ENCODE measurements at regions not wholly inside any gene's neighbourhood (a gene's known extent, or its start where the extent isn't known, plus 50 kb on each side); places are given as distances from the start of the nearest gene placed in this dataset.

- DNase-seq (ENCODE audit: low read depth, low spot score) (no peak), ATAC-seq (no peak)
- Histone ChIP-seq H3K4me1 (ENCODE audit: control insufficient read depth in 1 of 2, insufficient read depth in 2 of 2, low read length in 2 of 2) (no peaks in the 10 kb centered on the region), H3K9me2 (ENCODE audit: insufficient read depth) (no peaks in the 10 kb centered on the region), H3K27me3 (ENCODE audit: insufficient read depth, low read length) (no peaks in the 10 kb centered on the region), H2AFZ (ENCODE audit: low read depth, low read length, poor library complexity, severe bottlenecking) (no peak overlapping the region), H3K36me3 (ENCODE audit: control insufficient read depth in 1 of 2, insufficient read depth in 2 of 2, low read length in 2 of 2) (no peaks in the 10 kb centered on the region), H3K9me3 (ENCODE audit: control insufficient read depth in 1 of 2, insufficient read depth in 1 of 2, low read depth in 1 of 2, low read length in 2 of 2) (no peaks in the 10 kb centered on the region), H3K4me3 (replicated peaks in 1 of 2; ENCODE audit: low read depth in 1 of 2, low read length in 2 of 2) (no peak overlapping the region), H3K79me2 (ENCODE audit: insufficient read depth, low read length) (no peaks in the 10 kb centered on the region), H3K4me2 (ENCODE audit: low read length) (no peak overlapping the region), H3K27ac (ENCODE audit: low read depth, low read length) (no peak overlapping the region), H4K20me1 (ENCODE audit: insufficient read depth) (no peaks in the 10 kb centered on the region), H3K9ac (ENCODE audit: low read length) (no peak overlapping the region)
- CTCF ChIA-PET = no interaction called here
- intact Hi-C loops (cut with micrococcal nuclease) = no loop called here
- TF ChIP-seq CTCF (IDR thresholded peaks at IDR 0.05 in 2 of 3, conservative IDR thresholded peaks at IDR 0.05 in 1 of 3; ENCODE audit: borderline replicate concordance in 1 of 3, insufficient read depth in 1 of 3, low read depth in 2 of 3, low read length in 2 of 3) (no peak), REST (IDR thresholded peaks at IDR 0.05; ENCODE audit: low read depth) (no peak), TCF7L2 (IDR thresholded peaks at IDR 0.05; ENCODE audit: borderline replicate concordance, extremely low read depth, insufficient read depth, insufficient read length) (no peak), CBX3 (IDR thresholded peaks at IDR 0.05; ENCODE audit: low read depth) (no peak), CEBPB (IDR thresholded peaks at IDR 0.05; ENCODE audit: low read depth) (no peak), SP1 (IDR thresholded peaks at IDR 0.05; ENCODE audit: low read depth) (no peak), ZBTB33 (IDR thresholded peaks at IDR 0.05; ENCODE audit: extremely low read depth, insufficient replicate concordance, low read length) (no peak), MAX (IDR thresholded peaks at IDR 0.05) (no peak), EZH2 (IDR thresholded peaks at IDR 0.05) (no peak), SIN3A (IDR thresholded peaks at IDR 0.05; ENCODE audit: low read depth) (no peak), POLR2A (IDR thresholded peaks at IDR 0.05; ENCODE audit: borderline replicate concordance, extremely low read depth, insufficient read depth, insufficient read length) (no peak), ATF3 (IDR thresholded peaks at IDR 0.05) (no peak)
- POLR2A ChIA-PET = no interaction called here
- no TSS peak for BruUV-seq (replicated peaks)
- RAD21 ChIA-PET (ENCODE audit: low non-redundant PET in 1 of 2, low total read pairs in 2 of 2, uncharacterized antibody in 2 of 2, unreplicated experiment in 2 of 2) = no interaction called here
These were observed 255.7 kb downstream of the ARRDC4 start for GRCh38 chr15:98216166-98216565.
